IPS-NIHi7 (cell line): ENCODE measurements at regions not wholly inside any gene's neighbourhood (a gene's known extent, or its start where the extent isn't known, plus 50 kb on each side); places are given as distances from the start of the nearest gene placed in this dataset.
A peak's percentile ranks its signal among the peaks of the same experiment; 100 is the strongest.

ENCODE experiments used
- DNase-seq: peaks from one replicate; pipeline ENCODE4 v3.0.0; 2012; ENCODE audit warnings: mixed read lengths; ENCODE audit errors: extremely low spot score

DNA sequence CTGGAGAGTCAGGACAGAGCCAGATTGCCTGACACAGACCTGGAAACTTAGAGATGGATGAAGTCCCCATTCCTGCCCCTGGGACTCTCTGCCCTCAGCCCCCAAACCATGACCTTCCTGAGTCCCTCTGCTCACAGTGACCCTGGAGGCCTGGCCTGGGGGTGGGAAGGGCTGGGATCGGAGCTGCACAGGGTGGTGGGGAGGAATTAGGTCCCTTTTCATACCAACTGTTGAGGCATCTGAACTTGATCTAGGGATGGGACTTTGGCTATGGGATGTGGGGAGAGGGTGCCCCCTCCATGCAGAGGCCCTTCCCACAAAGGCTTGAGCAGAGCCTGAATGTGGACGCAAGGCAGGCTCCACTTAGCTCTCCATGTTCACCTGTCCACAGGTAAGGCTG lies 144.1 kb downstream of the MRPL14 start:
- no peak for DNase-seq

DNA sequence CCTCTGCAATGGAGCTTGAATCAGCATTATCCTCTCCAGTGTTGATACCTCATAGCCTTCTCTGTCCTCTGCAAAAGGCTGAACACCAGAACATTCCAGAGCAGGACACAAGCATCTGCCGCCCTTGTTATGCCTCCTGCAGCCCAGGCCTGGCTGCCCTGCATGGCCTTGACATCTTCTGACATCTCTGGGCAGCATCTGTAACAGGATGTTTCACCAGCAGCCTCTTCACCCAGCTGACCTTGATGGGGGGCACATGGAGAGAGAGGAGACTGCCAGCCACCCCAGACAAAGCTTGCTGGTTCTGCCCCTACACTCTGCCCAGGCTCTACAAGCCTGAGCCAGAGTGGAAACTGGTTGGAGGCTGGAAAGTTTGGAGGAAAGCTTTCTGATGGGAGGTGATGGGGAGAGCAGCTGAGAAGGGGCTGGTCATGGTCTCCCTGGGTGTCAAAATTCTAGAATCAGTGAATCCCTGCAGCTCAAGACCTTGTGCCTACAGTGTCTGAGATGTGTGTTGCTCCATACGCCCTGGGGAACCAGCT lies 145.1 kb downstream of the MRPL14 start:
- no peak for DNase-seq

DNA sequence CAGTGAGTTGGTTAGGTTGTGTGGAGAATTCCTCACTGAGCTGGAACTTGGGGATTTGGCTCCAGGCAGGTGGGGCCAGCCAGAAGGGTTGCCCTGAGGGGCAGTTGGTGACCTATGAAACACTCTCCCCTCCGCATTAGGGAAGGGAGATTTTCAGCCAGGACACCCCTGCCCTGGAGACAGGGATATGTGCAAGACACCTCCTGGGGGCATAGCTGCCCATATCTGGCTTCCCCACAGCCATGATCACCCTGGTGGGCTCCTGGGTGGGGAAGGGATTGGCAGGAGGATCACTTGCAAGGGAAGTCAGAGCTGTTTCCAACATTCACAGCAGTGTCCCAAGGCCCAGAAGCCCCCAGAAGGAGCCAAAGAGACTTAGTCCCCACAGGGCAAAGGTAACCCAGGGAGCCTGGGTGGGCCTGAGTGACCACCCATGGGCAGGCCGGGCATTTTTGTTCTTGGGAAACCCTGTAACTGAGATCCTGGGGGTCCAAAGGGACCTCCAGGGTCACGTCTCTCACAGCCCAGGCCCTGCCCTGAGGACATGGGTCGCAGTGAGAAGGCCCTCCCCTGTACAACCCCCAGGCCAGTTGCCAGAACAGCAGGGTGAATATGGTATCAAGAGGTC lies 145.8 kb downstream of the MRPL14 start:
- peak; percentile 3 for DNase-seq

DNA sequence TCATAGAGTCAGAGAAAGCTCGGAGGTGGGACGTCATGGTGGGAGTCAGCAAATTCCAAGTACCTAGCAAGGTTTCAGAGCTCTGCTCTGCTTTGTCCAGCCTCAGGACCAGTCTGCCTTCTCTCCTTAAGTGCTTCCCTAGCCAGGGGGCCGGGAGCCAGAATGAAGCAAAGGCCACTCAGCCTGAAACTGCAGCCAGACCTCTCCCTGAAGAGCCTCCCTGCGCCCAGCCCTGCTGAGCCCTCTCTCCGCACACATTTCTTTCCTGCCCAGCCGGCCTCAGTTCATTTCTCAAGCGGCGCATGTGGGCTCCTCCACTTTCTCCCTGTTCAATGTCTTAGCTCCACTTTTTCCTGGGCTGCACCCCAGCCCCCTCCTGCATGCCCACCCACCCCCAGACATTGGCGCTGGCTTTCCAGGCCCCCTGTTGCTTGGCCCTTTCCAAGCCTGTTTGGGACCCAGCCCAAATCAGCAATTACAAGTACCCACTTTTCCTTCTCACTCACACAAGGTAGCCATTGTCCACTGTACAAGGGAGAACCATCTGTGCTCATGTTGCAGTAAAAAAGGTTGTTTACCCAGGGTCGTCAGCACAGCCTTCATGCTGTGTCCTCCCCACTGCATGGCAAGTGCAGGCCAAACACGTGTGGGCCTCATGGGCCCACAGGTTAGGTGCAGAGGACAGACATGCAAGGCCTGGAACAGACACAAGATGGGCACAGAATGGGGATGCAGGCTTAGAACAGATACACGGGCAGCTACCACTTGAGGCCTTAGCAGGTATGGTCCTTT lies 147.1 kb downstream of the MRPL14 start:
- DNase-seq, result peak; percentile 6

DNA sequence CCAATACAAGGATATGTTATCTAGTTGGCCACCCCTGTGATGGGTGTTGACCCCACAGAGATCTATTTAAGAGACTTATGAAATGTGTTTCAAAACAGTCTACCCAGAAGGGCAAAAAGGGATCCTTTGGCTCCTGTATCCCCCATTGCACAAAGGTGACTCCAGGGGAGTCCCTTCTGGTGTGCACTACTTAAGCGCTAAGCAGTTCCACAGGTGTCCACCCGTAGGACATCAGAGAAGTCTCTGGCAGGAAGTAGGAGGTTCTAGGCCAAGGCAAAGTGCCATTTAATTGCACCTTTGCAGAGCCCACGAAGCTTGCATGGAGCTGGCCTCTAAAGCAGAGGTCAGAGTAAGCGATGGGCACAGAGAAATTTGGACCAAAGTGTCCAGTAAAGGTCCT lies 147.7 kb downstream of the MRPL14 start:
- peak; percentile 1 for DNase-seq

DNA sequence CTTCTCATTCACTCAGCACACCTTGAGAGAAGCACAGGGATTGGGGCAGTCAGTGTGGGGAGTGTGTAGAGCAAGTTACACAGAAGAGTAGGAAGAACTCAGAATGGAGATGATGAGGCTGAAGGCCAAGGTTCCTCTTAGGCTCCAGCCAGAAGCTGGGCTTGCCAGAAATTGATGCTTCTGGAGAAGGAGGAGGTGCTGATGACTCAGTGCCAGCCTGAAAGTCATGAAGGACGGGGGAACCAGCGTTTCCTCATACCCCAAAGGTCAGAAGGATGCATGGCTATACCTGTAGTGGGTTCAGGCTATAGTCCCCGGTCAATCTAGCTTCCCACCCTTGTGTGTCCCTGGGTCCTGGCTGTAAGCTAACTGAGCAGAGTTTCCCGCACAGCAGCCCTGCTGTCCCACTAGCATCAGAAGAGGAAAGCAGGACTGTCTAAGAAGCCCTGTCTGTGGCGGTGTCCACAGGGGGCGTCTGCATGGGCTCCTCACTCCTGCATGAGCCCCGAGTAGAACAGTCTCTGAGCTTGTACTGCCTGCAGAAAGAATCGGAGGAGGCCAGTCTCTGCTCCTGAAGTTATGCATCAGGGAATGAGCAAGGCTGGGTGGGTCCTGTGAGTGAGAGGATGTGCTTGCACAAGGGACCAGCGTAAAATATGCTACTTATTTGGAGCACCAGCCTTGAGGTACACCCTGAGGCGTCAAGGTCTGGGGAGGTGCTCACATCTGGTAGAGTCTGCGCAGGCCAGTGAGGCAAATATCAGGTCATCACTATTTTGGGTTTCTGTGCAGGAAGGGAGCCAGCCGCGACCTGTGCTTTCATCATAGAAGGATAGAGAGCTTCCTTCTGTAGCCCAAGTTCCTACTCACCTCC lies 148.5 kb downstream of the MRPL14 start:
- peak; percentile 11 for DNase-seq

DNA sequence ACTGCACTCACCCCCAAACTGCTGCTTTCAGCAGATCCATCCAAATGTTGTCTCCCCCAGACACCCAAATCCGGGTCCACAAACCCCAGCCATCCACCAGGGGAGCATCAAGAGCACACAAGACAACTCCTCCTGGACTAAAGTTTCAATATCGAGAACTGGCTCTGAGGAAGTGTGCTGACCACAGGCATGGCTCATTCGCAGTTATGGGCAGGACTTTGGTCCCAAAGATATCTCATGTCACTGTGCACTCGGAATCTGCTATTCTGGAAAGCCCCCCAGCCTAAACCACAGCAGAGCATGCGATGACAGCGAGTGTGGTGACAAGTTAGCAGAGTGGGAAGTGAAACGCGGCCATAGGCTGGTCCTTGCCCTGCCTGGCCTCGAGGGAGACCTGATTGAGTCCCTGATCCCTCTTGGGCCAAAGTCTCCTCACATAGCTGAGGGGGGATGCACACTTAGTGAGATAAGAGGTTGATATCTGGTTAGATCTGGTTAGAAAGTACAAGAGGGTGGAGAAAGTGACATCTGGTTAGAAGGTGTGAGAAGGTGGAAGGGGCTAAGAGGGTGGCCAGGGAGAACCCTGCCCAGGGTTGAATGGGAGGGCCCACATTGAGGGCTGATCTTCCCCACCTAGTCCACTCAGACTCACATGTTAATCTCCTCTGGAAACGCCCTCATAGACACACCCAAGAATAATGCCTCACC lies 149.7 kb downstream of the MRPL14 start:
- peak; percentile 8 for DNase-seq

DNA sequence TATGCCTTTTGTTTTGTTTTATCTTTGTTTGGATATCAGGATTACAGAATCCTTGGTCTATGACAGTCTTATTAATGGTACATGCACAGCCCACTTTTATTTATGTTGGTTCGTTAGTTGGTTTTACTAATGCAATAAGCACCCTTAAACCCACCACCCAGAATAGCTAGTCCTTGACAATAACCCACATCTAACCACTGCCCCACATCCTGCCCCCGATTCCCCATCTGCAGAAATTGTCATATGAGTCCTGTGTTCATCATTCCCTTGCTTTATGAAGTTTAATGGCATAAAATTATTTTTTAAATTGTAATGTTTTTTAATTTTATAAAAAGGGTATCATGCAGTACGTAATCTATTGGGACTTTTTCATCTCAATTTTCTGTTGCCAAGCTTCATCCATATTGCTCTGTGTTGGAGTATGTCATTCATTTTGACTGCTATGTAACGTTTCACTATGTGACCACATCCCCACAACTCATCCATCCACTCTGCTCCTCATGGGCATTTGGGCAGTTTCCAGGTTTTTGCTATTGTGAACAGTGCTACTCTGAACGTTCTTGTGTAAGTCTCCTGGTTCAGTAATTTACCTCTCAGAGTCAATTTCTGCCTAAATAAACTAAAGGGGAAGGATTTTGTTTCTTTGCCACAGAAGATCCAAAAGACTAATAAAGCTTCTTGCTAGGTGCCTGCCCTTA lies 150.4 kb downstream of the MRPL14 start:
- DNase-seq, result no peak

DNA sequence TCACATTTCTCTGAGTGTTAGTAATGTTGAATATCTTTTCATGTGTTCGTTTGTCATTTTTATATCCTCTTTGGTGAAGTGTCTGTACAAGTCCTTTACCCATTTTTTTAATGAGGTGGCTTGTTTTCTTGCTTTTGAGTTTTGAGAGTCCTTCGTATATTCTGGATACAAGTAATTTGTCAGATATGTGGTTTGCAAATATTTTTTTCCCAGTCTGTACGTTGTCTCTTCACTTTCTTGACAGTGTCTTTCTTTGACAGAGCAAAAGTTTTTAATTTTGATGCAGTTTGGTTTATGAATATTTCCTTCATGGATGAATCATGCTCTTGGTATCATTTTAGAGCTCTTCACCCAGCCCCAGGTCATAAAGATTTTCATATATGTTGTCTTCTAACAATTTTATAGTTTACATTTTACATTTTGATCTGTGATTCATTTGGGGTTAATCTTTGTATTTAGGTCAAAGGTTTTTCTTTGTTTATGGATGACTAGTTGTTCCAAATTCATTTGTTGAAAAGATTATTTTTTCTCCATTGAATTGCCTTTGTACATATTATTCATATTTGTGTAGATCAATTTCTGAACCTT lies 152.5 kb downstream of the MRPL14 start:
- no peak for DNase-seq

DNA sequence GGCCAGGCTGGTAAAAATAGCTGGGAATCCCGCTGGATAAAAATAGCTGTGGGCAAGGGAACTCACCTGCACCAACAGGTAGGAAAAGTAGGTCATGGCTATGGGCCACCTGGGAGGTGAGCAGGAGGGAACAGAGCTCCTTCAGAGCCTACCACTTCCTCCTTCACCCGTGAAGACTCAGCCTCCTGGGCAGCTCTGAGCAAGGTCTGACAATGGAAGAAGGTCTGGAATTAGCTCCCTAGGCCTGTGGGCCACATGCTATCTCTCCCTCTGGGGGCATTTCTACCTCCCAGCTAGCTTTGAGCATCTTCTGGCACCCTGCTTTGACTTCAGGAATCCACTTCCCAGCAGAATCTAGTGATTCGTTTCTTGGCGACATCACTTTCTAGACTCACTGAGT lies 153.9 kb downstream of the MRPL14 start:
- peak; percentile 4 for DNase-seq

DNA sequence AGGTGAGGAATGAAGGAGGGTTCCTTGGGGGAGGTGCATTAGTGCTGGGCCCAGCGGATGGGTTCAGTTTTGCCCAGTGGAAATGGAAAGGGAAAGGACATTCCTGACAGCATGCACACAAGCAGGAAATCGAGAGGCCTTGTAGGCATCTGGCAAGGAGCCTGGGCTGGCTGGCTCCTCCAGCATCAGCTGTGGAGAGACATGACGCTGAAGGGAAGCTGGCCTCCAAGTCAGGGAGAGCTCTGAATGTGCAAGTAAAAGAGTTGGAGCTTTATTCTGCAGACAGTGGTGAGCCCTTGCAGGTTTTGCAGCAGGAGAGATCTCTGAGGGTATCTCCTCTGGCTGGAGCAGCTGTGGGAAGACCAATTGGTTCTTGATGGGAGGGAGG lies 154.3 kb downstream of the MRPL14 start:
- DNase-seq, result no peak

DNA sequence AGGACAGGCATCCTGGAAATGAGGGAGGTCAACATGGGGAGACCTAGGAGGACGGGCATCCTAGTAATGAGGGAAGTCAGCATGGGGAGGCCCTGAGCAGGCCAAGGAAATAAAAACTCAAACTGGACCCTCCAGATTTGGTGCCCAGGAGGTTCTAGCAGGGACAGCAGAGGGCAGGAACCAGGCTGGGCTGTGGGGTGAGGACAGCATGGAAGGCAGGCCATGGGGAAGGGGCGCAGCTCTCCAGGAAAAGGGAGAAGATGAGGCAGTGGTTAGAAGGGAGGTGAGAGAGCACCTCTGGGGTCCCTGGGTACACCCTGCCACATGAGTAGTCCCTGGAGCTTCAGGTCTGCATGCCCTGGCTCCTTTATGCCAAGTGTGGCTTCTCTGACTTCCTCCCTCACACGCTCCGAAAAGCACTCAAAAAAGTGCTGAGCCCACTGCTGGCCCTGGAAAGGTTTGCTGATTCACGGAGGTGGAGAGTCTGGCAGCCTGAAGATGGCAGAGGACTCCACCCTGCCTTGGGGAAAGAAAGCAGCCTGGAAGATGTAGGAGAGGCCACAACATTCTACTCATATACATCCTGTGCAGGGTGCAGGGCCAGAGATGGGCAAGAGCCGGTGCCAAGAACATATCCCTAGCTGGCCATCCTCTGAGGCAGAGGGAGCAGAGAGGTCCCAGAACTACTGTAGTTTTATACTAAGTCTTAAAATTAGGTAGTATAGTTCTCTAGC lies 154.9 kb downstream of the MRPL14 start:
- no peak for DNase-seq

DNA sequence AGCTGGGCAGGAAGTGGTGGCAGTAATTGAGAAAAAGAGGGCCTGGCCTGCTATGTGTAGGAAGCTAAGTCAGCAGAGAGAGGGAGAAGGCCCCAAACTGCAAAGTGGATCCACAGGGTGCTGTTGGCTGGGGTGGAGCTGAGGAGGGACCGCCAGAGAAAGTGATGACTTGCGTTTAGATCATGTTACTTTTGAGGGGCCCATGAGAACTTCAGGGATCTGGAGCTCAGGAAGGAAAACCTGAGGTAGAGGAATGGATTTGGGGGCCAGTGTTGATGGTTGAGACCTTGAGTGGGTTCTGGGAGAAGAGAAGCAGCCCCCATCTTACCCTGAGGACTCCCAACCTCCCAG lies 155.5 kb downstream of the MRPL14 start:
- no peak for DNase-seq

DNA sequence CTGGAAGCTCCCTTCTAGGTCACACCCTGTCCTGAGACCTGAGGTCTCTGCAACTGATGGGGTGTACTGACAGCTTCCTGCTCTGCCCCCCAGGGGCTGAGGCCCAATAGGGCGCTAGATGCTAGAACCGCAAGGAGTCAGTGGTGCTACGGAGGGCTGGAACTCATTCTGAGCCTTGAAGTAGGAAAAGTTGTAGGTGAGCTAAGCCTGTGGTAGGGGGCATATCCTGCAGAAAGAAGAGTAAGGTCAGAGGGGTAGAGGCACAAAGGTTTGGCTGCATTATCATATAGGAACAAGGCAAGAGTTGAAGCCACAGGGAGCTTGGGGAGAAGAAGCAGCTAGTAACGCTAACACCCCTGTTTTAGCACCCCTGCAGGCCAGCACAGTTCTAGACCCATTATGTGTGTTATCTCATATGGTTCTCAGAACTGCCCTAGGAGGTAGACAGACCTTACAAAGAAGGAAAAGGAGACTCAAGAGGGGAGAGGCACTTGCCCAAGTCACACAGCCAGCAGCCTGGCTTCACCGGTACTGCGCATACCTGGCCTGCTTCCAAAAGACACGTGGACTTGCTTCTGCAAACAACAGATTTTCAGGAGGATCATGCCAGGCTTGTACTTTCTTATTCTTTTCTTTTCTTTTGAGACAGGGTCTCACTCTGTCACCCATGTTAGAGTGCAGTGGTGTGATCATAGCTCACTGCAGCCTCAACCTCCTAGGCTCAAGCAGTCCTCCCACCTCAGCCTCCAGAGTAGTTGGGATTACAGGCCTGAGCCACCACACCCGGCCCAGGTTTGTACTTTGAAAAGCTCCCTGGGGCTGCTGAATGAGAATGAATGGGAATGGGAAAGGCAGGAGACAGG lies 156.1 kb downstream of the MRPL14 start:
- no peak for DNase-seq

DNA sequence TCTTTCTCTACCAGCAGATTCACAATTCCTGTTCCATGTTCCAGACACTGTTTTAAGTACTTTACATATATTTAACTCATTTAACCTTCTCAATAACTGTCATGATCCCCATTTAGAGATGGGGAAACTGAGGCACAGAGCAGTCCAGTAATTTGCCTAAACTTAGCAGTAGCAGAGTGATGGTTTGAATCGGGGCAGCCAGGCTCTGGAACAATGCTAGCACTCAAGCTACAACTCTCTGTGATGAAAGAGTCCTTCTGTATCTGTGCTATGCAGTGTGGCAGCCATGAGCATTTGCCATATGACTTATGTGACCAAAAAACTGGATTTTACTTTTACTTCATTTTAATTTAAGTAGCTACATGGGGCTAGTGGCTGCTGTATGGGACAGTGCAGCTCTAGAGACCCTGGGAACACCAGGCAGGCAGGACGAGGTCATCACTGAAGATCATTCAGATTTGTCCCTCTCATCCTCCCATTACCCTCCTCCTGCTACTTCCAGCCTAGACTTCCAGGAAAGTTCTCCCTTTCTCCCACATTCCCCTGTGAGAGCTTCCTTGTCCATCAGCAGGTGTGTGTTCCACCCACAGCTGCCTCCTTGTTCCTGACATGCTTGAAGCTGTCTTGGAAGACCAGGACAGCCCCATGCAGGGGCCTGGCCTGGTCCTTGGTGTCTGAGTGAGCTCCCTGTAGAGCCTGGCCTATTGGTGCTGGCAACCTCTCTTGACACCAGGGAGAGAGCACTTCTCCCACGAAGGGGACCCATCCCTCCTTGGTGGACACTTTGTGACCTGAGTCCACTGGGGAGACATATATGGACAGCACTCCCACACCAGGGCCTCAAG lies 157.0 kb downstream of the MRPL14 start:
- no peak for DNase-seq

DNA sequence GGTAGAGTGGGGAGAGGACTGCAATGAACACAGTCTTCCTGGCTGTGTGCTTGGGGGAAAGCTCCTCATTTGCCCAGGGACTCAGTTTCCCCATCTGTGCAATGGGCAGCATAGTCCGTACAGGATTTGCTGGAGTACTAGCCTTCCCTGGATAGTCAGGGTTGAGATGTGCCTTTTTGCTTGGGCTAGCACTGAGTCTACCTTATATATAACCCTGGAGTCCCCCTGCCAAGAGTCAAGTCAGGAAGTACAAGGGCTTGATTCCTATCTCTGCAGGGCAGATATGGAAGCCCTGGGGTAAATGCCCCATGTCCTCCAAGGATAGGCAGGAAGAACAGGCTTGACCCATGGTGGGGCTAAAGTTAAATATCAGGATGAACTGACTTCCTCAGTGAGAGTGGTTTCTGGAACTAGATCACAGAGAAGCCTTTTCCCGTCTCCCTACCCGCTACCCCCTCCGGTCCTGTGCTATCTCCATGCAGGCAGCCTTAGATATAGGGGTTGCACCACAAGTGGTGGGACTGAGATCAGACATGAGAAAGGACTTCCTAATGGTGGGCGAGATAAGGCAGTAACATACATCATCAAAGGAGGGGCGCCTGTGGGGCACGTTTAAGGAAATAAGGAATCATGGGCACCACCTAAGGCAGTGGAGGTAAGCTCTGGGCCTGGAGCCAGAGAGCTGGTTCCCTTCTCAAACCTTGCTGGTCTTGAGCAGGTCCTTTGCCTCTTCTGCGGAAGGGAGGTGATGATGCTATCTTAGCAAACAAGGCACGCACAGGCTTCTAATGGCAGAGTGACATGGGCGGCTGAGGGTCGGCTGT lies 157.9 kb downstream of the MRPL14 start:
- no peak for DNase-seq
